ENCODE measurements at regions not wholly inside any gene's neighbourhood (a gene's known extent, or its start where the extent isn't known, plus 50 kb on each side); places are given as distances from the start of the nearest gene placed in this dataset.

DNA sequence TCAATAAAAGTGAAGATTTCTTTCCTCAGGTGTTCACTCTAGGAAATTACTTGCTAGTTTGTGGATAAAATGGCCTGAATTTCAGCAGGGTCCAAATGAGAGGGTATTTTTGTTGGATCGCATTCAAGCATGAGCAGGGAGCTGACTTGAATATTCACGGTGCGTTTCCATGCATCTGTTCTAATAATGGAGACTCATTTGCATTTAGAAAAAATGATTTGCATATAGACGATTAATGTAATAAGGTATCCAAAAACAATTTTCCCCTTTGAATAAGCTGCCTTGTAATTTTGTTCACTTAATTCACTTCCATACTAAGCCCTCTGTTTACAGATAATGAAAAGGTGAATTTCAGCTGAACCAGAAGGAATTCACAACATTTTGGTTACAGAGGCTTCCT lies 130.9 kb upstream of the AJAP1 start:
- TF ChIP-seq, protein P1, sequence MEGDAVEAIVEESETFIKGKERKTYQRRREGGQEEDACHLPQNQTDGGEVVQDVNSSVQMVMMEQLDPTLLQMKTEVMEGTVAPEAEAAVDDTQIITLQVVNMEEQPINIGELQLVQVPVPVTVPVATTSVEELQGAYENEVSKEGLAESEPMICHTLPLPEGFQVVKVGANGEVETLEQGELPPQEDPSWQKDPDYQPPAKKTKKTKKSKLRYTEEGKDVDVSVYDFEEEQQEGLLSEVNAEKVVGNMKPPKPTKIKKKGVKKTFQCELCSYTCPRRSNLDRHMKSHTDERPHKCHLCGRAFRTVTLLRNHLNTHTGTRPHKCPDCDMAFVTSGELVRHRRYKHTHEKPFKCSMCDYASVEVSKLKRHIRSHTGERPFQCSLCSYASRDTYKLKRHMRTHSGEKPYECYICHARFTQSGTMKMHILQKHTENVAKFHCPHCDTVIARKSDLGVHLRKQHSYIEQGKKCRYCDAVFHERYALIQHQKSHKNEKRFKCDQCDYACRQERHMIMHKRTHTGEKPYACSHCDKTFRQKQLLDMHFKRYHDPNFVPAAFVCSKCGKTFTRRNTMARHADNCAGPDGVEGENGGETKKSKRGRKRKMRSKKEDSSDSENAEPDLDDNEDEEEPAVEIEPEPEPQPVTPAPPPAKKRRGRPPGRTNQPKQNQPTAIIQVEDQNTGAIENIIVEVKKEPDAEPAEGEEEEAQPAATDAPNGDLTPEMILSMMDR (IDR thresholded peaks at IDR 0.05; ENCODE audit: extremely low read depth, insufficient read depth, missing control alignments) = no peak
- DNase-seq (ENCODE audit: low spot score) = no peak
- in situ Hi-C loops (cut with MboI; ENCODE audit: low pct_unique_long_range_greater_than_20kb, low sequenced_read_pairs, unreplicated experiment) = no loop called here

DNA sequence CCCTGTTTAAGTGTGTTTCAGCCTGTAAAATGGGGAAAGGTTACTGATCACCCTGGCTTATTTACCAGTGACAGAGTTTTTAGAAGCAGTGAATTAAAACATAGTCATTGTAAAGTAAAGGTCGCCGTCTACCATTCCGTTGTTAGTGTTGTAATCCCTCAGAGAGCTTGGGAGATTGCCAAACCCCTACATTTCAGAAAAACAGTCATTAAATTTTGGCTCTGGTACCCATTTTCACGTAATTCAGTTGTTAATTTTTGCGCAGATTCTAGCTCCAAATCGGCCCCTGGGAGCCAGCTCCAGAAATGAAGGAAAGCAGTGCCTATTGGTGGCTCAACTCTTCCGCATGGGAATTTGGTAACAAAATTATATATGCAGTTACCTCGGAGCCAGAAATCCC lies 127.7 kb upstream of the AJAP1 start:
- in situ Hi-C loops (cut with MboI; ENCODE audit: low pct_unique_long_range_greater_than_20kb, low sequenced_read_pairs, unreplicated experiment) = no loop called here
- no peak for DNase-seq (ENCODE audit: low spot score)
- TF ChIP-seq, protein P1 (IDR thresholded peaks at IDR 0.05; ENCODE audit: extremely low read depth, insufficient read depth, missing control alignments) = no peak

DNA sequence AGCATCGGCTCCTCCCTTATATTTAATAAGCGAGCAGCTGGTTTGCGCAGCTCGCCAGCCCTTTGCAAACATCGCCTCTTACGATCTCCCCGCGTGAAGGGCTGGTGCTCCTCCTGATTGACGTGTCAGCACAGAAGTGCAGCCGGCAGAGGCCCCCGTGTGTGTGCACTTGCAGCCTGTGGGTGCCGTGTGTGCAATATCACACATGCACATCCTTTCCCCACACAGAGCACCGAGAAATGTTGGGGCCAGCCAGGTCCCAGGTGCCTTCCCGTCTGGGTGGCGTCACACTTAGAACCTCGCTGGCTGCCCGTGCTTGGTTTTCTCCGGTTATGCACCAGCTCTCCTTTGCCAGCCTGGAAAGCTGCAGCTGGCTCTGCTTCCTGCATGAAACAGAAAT lies 126.6 kb upstream of the AJAP1 start:
- DNase-seq (ENCODE audit: low spot score) = no peak
- in situ Hi-C loops (cut with MboI; ENCODE audit: low pct_unique_long_range_greater_than_20kb, low sequenced_read_pairs, unreplicated experiment) = no loop called here
- TF ChIP-seq, protein P1 (IDR thresholded peaks at IDR 0.05; ENCODE audit: extremely low read depth, insufficient read depth, missing control alignments) = no peak

DNA sequence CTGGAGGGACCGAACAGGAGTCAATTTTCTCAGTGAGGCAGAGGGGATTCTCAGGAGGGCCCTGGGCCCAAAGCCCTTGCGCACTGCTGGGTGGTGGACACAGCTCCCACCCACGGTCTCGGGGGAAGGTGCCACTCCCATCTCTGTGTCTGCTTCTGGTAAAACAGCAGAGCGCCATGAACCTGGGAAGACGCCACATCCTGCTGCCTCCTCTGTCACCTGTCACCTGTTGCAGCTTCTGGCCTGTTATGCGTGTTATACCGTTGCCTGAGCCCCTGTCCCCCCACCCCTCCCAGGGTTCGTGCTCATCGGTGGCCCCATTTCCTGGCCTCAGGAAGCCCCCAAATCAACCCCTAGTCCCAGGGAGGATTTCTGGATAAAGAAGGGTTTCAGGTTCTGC lies 125.8 kb upstream of the AJAP1 start:
- no peak for DNase-seq (ENCODE audit: low spot score)
- in situ Hi-C loops (cut with MboI; ENCODE audit: low pct_unique_long_range_greater_than_20kb, low sequenced_read_pairs, unreplicated experiment) = no loop called here
- TF ChIP-seq, protein P1 (IDR thresholded peaks at IDR 0.05; ENCODE audit: extremely low read depth, insufficient read depth, missing control alignments) = no peak

DNA sequence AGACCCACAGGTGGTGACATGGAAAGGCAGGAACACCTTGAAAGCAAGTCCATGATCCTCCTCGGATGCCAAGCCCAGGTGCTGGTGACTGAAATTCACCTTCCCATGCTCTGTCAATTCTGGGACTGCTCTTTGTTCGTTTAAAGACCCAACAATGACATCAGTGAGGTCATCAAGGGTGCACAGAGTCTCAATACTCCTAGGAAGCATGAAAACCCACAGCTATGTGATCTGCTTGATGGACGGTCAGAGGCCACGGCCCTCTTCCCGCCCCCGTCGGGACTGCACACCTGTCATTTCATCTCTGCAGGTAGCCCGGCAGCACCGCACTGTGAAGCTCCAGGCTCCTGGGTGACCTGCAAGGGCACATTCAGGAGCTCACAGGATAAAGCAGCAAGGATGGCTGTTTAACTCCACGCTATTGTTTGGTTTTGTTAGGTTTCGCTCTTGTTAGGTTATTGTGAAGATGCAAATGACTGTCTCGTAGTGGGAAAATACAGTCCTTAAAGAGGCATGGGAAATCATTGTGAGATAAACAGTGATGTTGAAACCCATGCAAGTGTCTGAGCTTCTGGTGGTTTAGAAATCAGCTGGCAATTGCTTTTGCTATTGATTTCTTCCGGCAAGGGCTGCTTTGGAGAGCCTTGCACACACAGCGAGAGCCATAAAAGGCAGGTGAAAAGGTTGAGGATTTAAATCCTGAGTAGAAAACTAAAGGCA lies 124.8 kb upstream of the AJAP1 start:
- DNase-seq (ENCODE audit: low spot score) = no peak
- in situ Hi-C loops (cut with MboI; ENCODE audit: low pct_unique_long_range_greater_than_20kb, low sequenced_read_pairs, unreplicated experiment) = no loop called here
- TF ChIP-seq, protein P1 (IDR thresholded peaks at IDR 0.05; ENCODE audit: extremely low read depth, insufficient read depth, missing control alignments) = no peak

DNA sequence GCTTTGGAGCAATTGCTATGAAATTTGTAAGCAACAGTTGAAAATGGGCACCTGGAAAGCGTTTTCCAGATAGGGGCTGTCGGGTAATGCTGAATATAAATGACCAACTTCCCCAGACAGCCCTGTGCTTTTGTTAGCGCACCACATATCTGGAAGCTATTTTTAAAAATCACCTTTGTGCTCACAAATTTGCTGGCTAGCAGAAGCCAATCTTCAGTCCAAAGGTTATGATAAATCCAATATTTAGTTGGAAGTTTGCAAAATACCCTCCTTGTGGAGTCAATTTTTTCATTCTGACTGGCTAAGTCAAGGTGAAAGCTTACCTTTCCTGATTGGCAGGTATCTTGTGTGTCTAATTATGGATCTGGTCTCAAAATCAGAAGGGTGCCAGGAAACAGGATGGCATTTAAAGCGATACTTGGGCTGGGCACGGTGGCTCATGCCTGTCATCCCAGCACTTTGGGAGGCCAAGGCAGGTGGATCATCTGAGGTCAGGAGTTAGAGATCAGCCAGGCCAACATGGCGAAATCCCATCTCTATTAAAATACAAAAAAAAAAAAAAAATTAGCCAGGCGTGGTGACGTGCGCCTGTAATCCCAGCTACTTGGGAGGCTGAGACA lies 124.1 kb upstream of the AJAP1 start:
- in situ Hi-C loops (cut with MboI; ENCODE audit: low pct_unique_long_range_greater_than_20kb, low sequenced_read_pairs, unreplicated experiment) = no loop called here
- no peak for DNase-seq (ENCODE audit: low spot score)
- TF ChIP-seq, protein P1 (IDR thresholded peaks at IDR 0.05; ENCODE audit: extremely low read depth, insufficient read depth, missing control alignments) = no peak
